NB4 (cell line): ENCODE measurements at regions not wholly inside any gene's neighbourhood (a gene's known extent, or its start where the extent isn't known, plus 50 kb on each side); places are given as distances from the start of the nearest gene placed in this dataset.
A peak's percentile ranks its signal among the peaks of the same experiment; 100 is the strongest.
"Not testable (repeated sequence)": the region's sequence is repeated elsewhere in the genome, so short reads cannot be mapped to it uniquely, and the experiment has no call there.

ENCODE experiments used
- DNase-seq: peaks from one replicate; pipeline ENCODE4 v3.0.0; 2010; ENCODE audit warnings: low read depth
- H3K4me3 ChIP-seq: one replicate; pipeline ENCODE4 v1.5.1; 2011; ENCODE audit warnings: mild to moderate bottlenecking, low read depth, low read length, moderate library complexity
- CTCF ChIP-seq: IDR thresholded peaks from one replicate; pipeline ENCODE4 v1.5.1; 2012; ENCODE audit warnings: low read depth, low read length
- MAX ChIP-seq: IDR thresholded peaks from 2 replicates; pipeline ENCODE4 v1.6.1; 2011; ENCODE audit warnings: low read depth, low read length
- MYC ChIP-seq: IDR thresholded peaks from 2 replicates; pipeline ENCODE4 v1.6.1; 2011; ENCODE audit warnings: low read depth, low read length
- POLR2A ChIP-seq: IDR thresholded peaks from 2 replicates; pipeline ENCODE4 v1.6.1; 2011; ENCODE audit warnings: mild to moderate bottlenecking; ENCODE audit not compliant: insufficient read length; ENCODE audit errors: extremely low read depth

GRCh38 chr12:64552510-64552909, 57.8 kb upstream of the RASSF3 start:
- not testable (repeated sequence) for DNase-seq, H3K4me3 ChIP-seq

- H3K4me3 ChIP-seq: not testable (repeated sequence)
These were observed 56.6 kb upstream of the RASSF3 start for GRCh38 chr12:64553689-64554088.

GRCh38 chr12:64556231-64556630, 54.1 kb upstream of the RASSF3 start:
- no peak overlapping the region for H3K4me3 ChIP-seq
- TF ChIP-seq CTCF (no peak), MYC (no peak), POLR2A (no peak), MAX (no peak)
- no peak for DNase-seq

More at GRCh38 chr12:64553689-64554088, 56.6 kb upstream of the RASSF3 start:
- DNase-seq: not testable (repeated sequence)

- H3K4me3 ChIP-seq: no peak overlapping the region
- TF ChIP-seq MYC (no peak), CTCF (no peak), POLR2A (no peak), MAX (no peak)
- DNase-seq: no peak
These were observed 51.5 kb upstream of the RASSF3 start for GRCh38 chr12:64558754-64559153.

GRCh38 chr12:64560396-64561301, 49.6 kb upstream of the RASSF3 start:
- TF ChIP-seq POLR2A (no peak), MAX (no peak), CTCF (no peak)
- no peak overlapping the region for H3K4me3 ChIP-seq
- DNase-seq: peak; percentile 81
